Spinal cord (tissue), 9 donors: ENCODE measurements at regions not wholly inside any gene's neighbourhood (a gene's known extent, or its start where the extent isn't known, plus 50 kb on each side); places are given as distances from the start of the nearest gene placed in this dataset.

Experiments
- DNase-seq, 6 donors: peaks; one replicate each; pipeline versions ENCODE4 v3.0.0 to v3.0.0-alpha.2; 2013 to 2015; ENCODE audit warnings: low spot score in 6 of 6, low read depth in 4 of 6
- H3K27ac ChIP-seq: one replicate; pipeline ENCODE4 v1.5.1; 2013; ENCODE audit warnings: low read depth, low read length, control low read depth
- H3K27me3 ChIP-seq: one replicate; pipeline ENCODE4 v1.6.1; 2013; ENCODE audit warnings: low read length; ENCODE audit not compliant: control insufficient read depth, insufficient read depth
- H3K36me3 ChIP-seq: one replicate; pipeline ENCODE4 v1.6.1; 2013; ENCODE audit warnings: low read length; ENCODE audit not compliant: control insufficient read depth, insufficient read depth
- H3K4me1 ChIP-seq: one replicate; pipeline ENCODE4 v1.6.1; 2013; ENCODE audit warnings: low read length; ENCODE audit not compliant: control insufficient read depth, insufficient read depth
- H3K4me3 ChIP-seq: one replicate; pipeline ENCODE4 v1.5.1; 2013; ENCODE audit warnings: low read depth, low read length, control low read depth
- H3K9me3 ChIP-seq: one replicate; pipeline ENCODE4 v1.6.1; 2013; ENCODE audit warnings: low read length; ENCODE audit not compliant: control insufficient read depth, insufficient read depth
- WGBS: methylation state at CpG from one replicate; pipeline ENCODE4 v1.1.5; 2013; ENCODE audit warnings: missing lambda C conversion rate; ENCODE audit not compliant: insufficient coverage; 5-methylcytosine and 5-hydroxymethylcytosine counted together
- donor health status: healthy.

- no peak overlapping the region for H3K4me3 ChIP-seq
- H3K27ac ChIP-seq = no peak overlapping the region
- no peak for DNase-seq
- H3K36me3 ChIP-seq = no peaks in the 10 kb centered on the region
- H3K27me3 ChIP-seq = no peaks in the 10 kb centered on the region
- 84% methylated on average over 12 of the region's 12 CpGs for WGBS
- H3K9me3 ChIP-seq = no peaks in the 10 kb centered on the region
- H3K4me1 ChIP-seq = no peaks in the 10 kb centered on the region
Measured at GRCh38 chr13:112225429-112226090, 150.6 kb upstream of the SPACA7 start.

- no peaks in the 10 kb centered on the region for H3K27me3 ChIP-seq
- no peaks in the 10 kb centered on the region for H3K4me1 ChIP-seq
- H3K36me3 ChIP-seq = no peaks in the 10 kb centered on the region
- H3K4me3 ChIP-seq = no peak overlapping the region
- 89% methylated on average over 9 of the region's 10 CpGs for WGBS
- H3K9me3 ChIP-seq = no peaks in the 10 kb centered on the region
- DNase-seq = no peak
- no peak overlapping the region for H3K27ac ChIP-seq
Measured at GRCh38 chr13:112226320-112227002, 149.7 kb upstream of the SPACA7 start.

- DNase-seq = no peak
- Histone ChIP-seq H3K27me3 (no peaks in the 10 kb centered on the region), H3K4me1 (no peaks in the 10 kb centered on the region), H3K9me3 (no peaks in the 10 kb centered on the region), H3K27ac (no peak overlapping the region), H3K36me3 (no peaks in the 10 kb centered on the region), H3K4me3 (no peak overlapping the region)
- WGBS = 96% methylated on average over 10 of the region's 12 CpGs
Measured at GRCh38 chr13:112227031-112227430, 149.1 kb upstream of the SPACA7 start.

GRCh38 chr13:112229445-112229844 is 146.7 kb upstream of the SPACA7 start:
- WGBS = 91% methylated on average over 14 of the region's 15 CpGs
- H3K9me3 ChIP-seq = no peaks in the 10 kb centered on the region

GRCh38 chr13:112229992-112230872 is 145.9 kb upstream of the SPACA7 start:
- Histone ChIP-seq H3K9me3 (no peaks in the 10 kb centered on the region), H3K36me3 (no peaks in the 10 kb centered on the region), H3K27ac (no peak overlapping the region), H3K4me1 (no peaks in the 10 kb centered on the region), H3K27me3 (no peaks in the 10 kb centered on the region), H3K4me3 (no peak overlapping the region)
- WGBS = 96% methylated on average over 11 of the region's 16 CpGs
- DNase-seq = no peak

More at GRCh38 chr13:112229445-112229844, 146.7 kb upstream of the SPACA7 start:
- no peak for DNase-seq
- no peaks in the 10 kb centered on the region for H3K27me3 ChIP-seq
- H3K4me1 ChIP-seq = no peaks in the 10 kb centered on the region
- H3K4me3 ChIP-seq = no peak overlapping the region
- no peak overlapping the region for H3K27ac ChIP-seq
- no peaks in the 10 kb centered on the region for H3K36me3 ChIP-seq

GRCh38 chr13:112231451-112232083 is 144.6 kb upstream of the SPACA7 start:
- Histone ChIP-seq H3K36me3 (no peaks in the 10 kb centered on the region), H3K4me3 (no peak overlapping the region), H3K9me3 (no peaks in the 10 kb centered on the region), H3K27ac (no peak overlapping the region), H3K4me1 (no peaks in the 10 kb centered on the region), H3K27me3 (no peaks in the 10 kb centered on the region)
- DNase-seq = no peak
- WGBS = 92% methylated on average over 20 of the region's 21 CpGs

GRCh38 chr13:112233256-112233655 is 142.9 kb upstream of the SPACA7 start:
- WGBS = 84% methylated on average over 18 of the region's 18 CpGs
- no peaks in the 10 kb centered on the region for H3K4me1 ChIP-seq
- no peak overlapping the region for H3K4me3 ChIP-seq
- no peaks in the 10 kb centered on the region for H3K9me3 ChIP-seq
- H3K27me3 ChIP-seq = no peaks in the 10 kb centered on the region
- no peak overlapping the region for H3K27ac ChIP-seq
- no peaks in the 10 kb centered on the region for H3K36me3 ChIP-seq
- no peak for DNase-seq

GRCh38 chr13:112233716-112234115 is 142.4 kb upstream of the SPACA7 start:
- 96% methylated on average over 6 of the region's 8 CpGs for WGBS
- H3K27me3 ChIP-seq = no peaks in the 10 kb centered on the region
- H3K36me3 ChIP-seq = no peaks in the 10 kb centered on the region

GRCh38 chr13:112234131-112234875 is 141.9 kb upstream of the SPACA7 start:
- Histone ChIP-seq H3K36me3 (no peaks in the 10 kb centered on the region), H3K27me3 (no peaks in the 10 kb centered on the region), H3K4me3 (no peak overlapping the region), H3K9me3 (peaks cover 2% of the 10 kb centered on the region), H3K27ac (no peak overlapping the region), H3K4me1 (no peaks in the 10 kb centered on the region)
- no peak for DNase-seq
- 86% methylated on average over 9 of the region's 16 CpGs for WGBS

More at GRCh38 chr13:112233716-112234115, 142.4 kb upstream of the SPACA7 start:
- no peaks in the 10 kb centered on the region for H3K4me1 ChIP-seq
- DNase-seq = no peak
- no peak overlapping the region for H3K27ac ChIP-seq
- H3K9me3 ChIP-seq = peaks cover 2% of the 10 kb centered on the region
- no peak overlapping the region for H3K4me3 ChIP-seq
